ENCODE measurements at regions not wholly inside any gene's neighbourhood (a gene's known extent, or its start where the extent isn't known, plus 50 kb on each side); places are given as distances from the start of the nearest gene placed in this dataset.
"Not testable (repeated sequence)": the region's sequence is repeated elsewhere in the genome, so short reads cannot be mapped to it uniquely, and the experiment has no call there.

- no peak for DNase-seq
Measured at GRCh38 chr19:27745978-27746542, 1466.9 kb downstream of the UQCRFS1 start.

- no peak for DNase-seq
Measured at GRCh38 chr19:27744926-27745768, 1467.8 kb downstream of the UQCRFS1 start.

GRCh38 chr19:27742041-27742440, 1470.9 kb downstream of the UQCRFS1 start:
- DNase-seq, result no peak

- DNase-seq, result no peak
Measured at GRCh38 chr19:27741236-27741635, 1471.7 kb downstream of the UQCRFS1 start.

- no peak for DNase-seq
Measured at GRCh38 chr19:27740396-27740795, 1472.6 kb downstream of the UQCRFS1 start.

GRCh38 chr19:27738569-27739193, 1474.3 kb downstream of the UQCRFS1 start:
- DNase-seq, result no peak

GRCh38 chr19:27736225-27736624, 1476.7 kb downstream of the UQCRFS1 start:
- no peak for DNase-seq

GRCh38 chr19:27735314-27735713, 1477.6 kb downstream of the UQCRFS1 start:
- DNase-seq, result no peak

GRCh38 chr19:27734496-27735220, 1478.3 kb downstream of the UQCRFS1 start:
- no peak for DNase-seq

GRCh38 chr19:27733551-27734266, 1479.2 kb downstream of the UQCRFS1 start:
- DNase-seq, result no peak

- DNase-seq, result no peak
Measured at GRCh38 chr19:27729332-27729731, 1483.6 kb downstream of the UQCRFS1 start.

- DNase-seq, result no peak
Measured at GRCh38 chr19:27722625-27723024, 1490.3 kb downstream of the UQCRFS1 start.

GRCh38 chr19:27720155-27720554, 1492.8 kb downstream of the UQCRFS1 start:
- DNase-seq, result no peak

- DNase-seq, result no peak
Measured at GRCh38 chr19:27719034-27719433, 1493.9 kb downstream of the UQCRFS1 start.

GRCh38 chr19:27718234-27718633, 1494.7 kb downstream of the UQCRFS1 start:
- DNase-seq, result no peak

- DNase-seq, result no peak
Measured at GRCh38 chr19:27717825-27718224, 1495.1 kb downstream of the UQCRFS1 start.

- no peak for DNase-seq
Measured at GRCh38 chr19:27716922-27717321, 1496.0 kb downstream of the UQCRFS1 start.

- DNase-seq, result no peak
Measured at GRCh38 chr19:27714857-27715256, 1498.1 kb downstream of the UQCRFS1 start.

GRCh38 chr19:27709496-27709895, 1503.5 kb downstream of the UQCRFS1 start:
- DNase-seq, result no peak

- DNase-seq, result not testable (repeated sequence)
Measured at GRCh38 chr19:27708986-27709385, 1504.0 kb downstream of the UQCRFS1 start.

- not testable (repeated sequence) for DNase-seq
Measured at GRCh38 chr19:27707026-27707425, 1505.9 kb downstream of the UQCRFS1 start.

GRCh38 chr19:27705896-27706295, 1507.1 kb downstream of the UQCRFS1 start:
- DNase-seq, result no peak
